A549 (cell line): ENCODE measurements at regions not wholly inside any gene's neighbourhood (a gene's known extent, or its start where the extent isn't known, plus 50 kb on each side); places are given as distances from the start of the nearest gene placed in this dataset.

Experiments used
- EP300 ChIP-seq, 2 experiments: fragments of >200 bp; sonication (Bioruptor Twin); formaldehyde crosslinking; IDR thresholded peaks; 2 replicates in 1 of 2; 3 replicates in 1 of 2; pipeline ENCODE4 v1.6.1; 2016 to 2017
- RAD21 ChIP-seq, 2 experiments: fragments of >200 bp in 1 of 2; sonication (Bioruptor Twin) in 1 of 2; formaldehyde crosslinking in 1 of 2; IDR thresholded peaks in 1 of 2; conservative IDR thresholded peaks in 1 of 2; 2 replicates in 1 of 2; 3 replicates in 1 of 2; pipeline ENCODE4 v1.6.1; 2012 to 2018; ENCODE audit warnings: inconsistent platforms in 1 of 2
- TF ChIP-seq, protein P1 (sequence below): fragments of >200 bp; sonication (Bioruptor Twin); formaldehyde crosslinking; IDR thresholded peaks from 3 replicates; pipeline ENCODE4 v1.5.1; 2016

DNA sequence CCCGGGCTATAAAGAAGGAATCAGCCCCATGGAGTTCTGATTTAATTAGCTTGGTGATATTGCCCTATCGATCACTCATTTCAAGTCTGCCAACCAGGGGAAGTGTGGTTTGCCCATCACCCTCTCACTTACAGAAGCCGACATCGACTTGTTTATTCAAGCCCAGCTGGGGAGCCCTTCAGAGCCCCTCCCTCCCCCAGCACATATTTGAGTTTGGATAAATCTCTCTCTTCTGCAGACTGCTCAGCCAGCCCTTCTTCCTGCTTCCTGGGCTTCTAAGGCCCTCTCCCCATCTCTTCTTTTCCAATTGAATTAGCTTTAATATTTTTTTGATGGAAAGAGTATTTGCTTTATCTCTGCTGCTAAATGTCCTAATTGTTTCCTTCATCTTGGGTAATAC lies 299.0 kb downstream of the MIAT start:
- TF ChIP-seq RAD21 (conservative IDR thresholded peaks at IDR 0.05 in 1 of 2, IDR thresholded peaks at IDR 0.05 in 1 of 2) = no peak
- no peak for TF ChIP-seq EP300 (IDR thresholded peaks at IDR 0.05)
- TF ChIP-seq, protein P1, sequence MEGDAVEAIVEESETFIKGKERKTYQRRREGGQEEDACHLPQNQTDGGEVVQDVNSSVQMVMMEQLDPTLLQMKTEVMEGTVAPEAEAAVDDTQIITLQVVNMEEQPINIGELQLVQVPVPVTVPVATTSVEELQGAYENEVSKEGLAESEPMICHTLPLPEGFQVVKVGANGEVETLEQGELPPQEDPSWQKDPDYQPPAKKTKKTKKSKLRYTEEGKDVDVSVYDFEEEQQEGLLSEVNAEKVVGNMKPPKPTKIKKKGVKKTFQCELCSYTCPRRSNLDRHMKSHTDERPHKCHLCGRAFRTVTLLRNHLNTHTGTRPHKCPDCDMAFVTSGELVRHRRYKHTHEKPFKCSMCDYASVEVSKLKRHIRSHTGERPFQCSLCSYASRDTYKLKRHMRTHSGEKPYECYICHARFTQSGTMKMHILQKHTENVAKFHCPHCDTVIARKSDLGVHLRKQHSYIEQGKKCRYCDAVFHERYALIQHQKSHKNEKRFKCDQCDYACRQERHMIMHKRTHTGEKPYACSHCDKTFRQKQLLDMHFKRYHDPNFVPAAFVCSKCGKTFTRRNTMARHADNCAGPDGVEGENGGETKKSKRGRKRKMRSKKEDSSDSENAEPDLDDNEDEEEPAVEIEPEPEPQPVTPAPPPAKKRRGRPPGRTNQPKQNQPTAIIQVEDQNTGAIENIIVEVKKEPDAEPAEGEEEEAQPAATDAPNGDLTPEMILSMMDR = no peak
